ENCODE measurements at regions not wholly inside any gene's neighbourhood (a gene's known extent, or its start where the extent isn't known, plus 50 kb on each side); places are given as distances from the start of the nearest gene placed in this dataset.

GRCh38 chr1:227429447-227430359 is 111.4 kb upstream of the CDC42BPA start:
- no peak for TF ChIP-seq CTCF (IDR thresholded peaks at IDR 0.05; ENCODE audit: poor library complexity, severe bottlenecking)
- TF ChIP-seq EP300 (conservative IDR thresholded peaks at IDR 0.05; ENCODE audit: poor library complexity, severe bottlenecking) = no peak
- TF ChIP-seq SMC3 (conservative IDR thresholded peaks at IDR 0.05; ENCODE audit: poor library complexity) = no peak
- TF ChIP-seq POLR2AphosphoS5 (IDR thresholded peaks at IDR 0.05) = no peak
- TF ChIP-seq MXI1 (conservative IDR thresholded peaks at IDR 0.05; ENCODE audit: poor library complexity, severe bottlenecking) = no peak

Data from neural cell (in vitro differentiated cells).